ENCODE measurements at regions not wholly inside any gene's neighbourhood (a gene's known extent, or its start where the extent isn't known, plus 50 kb on each side); places are given as distances from the start of the nearest gene placed in this dataset.

DNA sequence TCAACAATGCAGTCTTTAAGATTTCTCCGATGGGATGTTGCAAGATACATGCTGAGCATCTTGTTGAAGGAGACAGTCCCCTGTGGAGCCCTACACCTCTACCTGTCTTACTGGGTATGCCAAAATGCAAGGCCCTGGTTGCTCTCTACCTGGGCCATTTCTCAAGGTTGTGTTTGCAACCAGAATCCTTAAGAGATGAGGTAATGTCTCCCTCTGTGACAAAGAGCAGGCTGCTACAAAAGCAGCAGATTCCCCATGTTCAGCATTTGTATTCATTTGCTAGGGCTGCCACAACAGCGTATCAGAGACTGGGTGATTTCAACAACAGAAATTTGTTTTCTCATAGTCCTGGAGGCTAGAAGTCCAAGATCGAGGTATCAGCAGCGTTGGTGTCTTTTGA is 138.4 kb upstream of the RPS23 start:
- Histone ChIP-seq H3K9me3 (ENCODE audit: insufficient read depth, low read length, severe bottlenecking) (no peaks in the 10 kb centered on the region), H3K4me2 (ENCODE audit: insufficient read depth, low read length) (no peak overlapping the region), H3K4me3 (ENCODE audit: low read depth in 1 of 2, low read length in 2 of 2) (no peak overlapping the region), H3K27me3 (ENCODE audit: insufficient read depth, low read length, poor library complexity) (no peaks in the 10 kb centered on the region), H3K4me1 (ENCODE audit: insufficient read depth, low read length) (peaks cover 58% of the 10 kb centered on the region), H3K36me3 (ENCODE audit: insufficient read depth, low read length) (no peaks in the 10 kb centered on the region), H3K27ac (ENCODE audit: low read length) (no peak overlapping the region), H3K79me2 (ENCODE audit: insufficient read depth, low read length) (no peaks in the 10 kb centered on the region), H3K9ac (ENCODE audit: low read depth, low read length) (no peak overlapping the region), H4K20me1 (ENCODE audit: insufficient read depth, low read length) (no peaks in the 10 kb centered on the region), H2AFZ (ENCODE audit: low read depth, low read length) (no peak overlapping the region)
- TF ChIP-seq, protein P1, sequence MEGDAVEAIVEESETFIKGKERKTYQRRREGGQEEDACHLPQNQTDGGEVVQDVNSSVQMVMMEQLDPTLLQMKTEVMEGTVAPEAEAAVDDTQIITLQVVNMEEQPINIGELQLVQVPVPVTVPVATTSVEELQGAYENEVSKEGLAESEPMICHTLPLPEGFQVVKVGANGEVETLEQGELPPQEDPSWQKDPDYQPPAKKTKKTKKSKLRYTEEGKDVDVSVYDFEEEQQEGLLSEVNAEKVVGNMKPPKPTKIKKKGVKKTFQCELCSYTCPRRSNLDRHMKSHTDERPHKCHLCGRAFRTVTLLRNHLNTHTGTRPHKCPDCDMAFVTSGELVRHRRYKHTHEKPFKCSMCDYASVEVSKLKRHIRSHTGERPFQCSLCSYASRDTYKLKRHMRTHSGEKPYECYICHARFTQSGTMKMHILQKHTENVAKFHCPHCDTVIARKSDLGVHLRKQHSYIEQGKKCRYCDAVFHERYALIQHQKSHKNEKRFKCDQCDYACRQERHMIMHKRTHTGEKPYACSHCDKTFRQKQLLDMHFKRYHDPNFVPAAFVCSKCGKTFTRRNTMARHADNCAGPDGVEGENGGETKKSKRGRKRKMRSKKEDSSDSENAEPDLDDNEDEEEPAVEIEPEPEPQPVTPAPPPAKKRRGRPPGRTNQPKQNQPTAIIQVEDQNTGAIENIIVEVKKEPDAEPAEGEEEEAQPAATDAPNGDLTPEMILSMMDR (IDR thresholded peaks at IDR 0.05; ENCODE audit: borderline replicate concordance, extremely low read depth, low read length, poor library complexity, severe bottlenecking) = no peak
- TF ChIP-seq EZH2 (IDR thresholded peaks at IDR 0.05; ENCODE audit: borderline replicate concordance, low read depth, low read length, severe bottlenecking) = no peak
- ATAC-seq (ENCODE audit: insufficient read depth, low read depth) (no peak), DNase-seq (no peak)

DNA sequence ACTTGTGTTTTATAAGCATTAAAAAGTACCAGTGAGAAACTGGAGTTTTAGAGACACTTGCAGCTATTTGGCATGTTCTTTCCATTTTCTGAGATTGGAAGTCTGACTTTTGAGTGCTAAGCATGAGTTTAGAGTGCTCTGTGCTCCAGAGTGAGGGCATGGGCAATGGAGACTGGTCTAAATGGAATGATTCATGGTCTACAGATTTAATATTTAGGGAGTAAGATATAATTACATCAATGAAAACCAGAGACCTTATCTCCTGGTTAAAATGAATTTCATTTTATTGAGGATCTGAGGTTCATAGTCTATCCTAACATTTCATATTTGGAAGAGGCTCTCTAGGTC is 135.9 kb upstream of the RPS23 start:
- Histone ChIP-seq H3K27me3 (ENCODE audit: insufficient read depth, low read length, poor library complexity) (no peaks in the 10 kb centered on the region), H3K27ac (ENCODE audit: low read length) (peak overlapping the region; percentile 69), H3K4me1 (ENCODE audit: insufficient read depth, low read length) (peaks cover 45% of the 10 kb centered on the region), H3K9me3 (ENCODE audit: insufficient read depth, low read length, severe bottlenecking) (no peaks in the 10 kb centered on the region), H3K9ac (ENCODE audit: low read depth, low read length) (peak overlapping the region; percentile 10; the same call in 1 of the 2 replicates), H4K20me1 (ENCODE audit: insufficient read depth, low read length) (no peaks in the 10 kb centered on the region), H2AFZ (ENCODE audit: low read depth, low read length) (no peak overlapping the region), H3K4me2 (ENCODE audit: insufficient read depth, low read length) (no peak overlapping the region), H3K4me3 (ENCODE audit: low read depth in 1 of 2, low read length in 2 of 2) (no peak overlapping the region), H3K36me3 (ENCODE audit: insufficient read depth, low read length) (no peaks in the 10 kb centered on the region), H3K79me2 (ENCODE audit: insufficient read depth, low read length) (no peaks in the 10 kb centered on the region)
- DNase-seq (no peak), ATAC-seq (ENCODE audit: insufficient read depth, low read depth) (peak; percentile 28; the same call in 2 of the 3 replicates)
- TF ChIP-seq, protein P1 (IDR thresholded peaks at IDR 0.05; ENCODE audit: borderline replicate concordance, extremely low read depth, low read length, poor library complexity, severe bottlenecking) = no peak
- TF ChIP-seq EZH2 (IDR thresholded peaks at IDR 0.05; ENCODE audit: borderline replicate concordance, low read depth, low read length, severe bottlenecking) = no peak

DNA sequence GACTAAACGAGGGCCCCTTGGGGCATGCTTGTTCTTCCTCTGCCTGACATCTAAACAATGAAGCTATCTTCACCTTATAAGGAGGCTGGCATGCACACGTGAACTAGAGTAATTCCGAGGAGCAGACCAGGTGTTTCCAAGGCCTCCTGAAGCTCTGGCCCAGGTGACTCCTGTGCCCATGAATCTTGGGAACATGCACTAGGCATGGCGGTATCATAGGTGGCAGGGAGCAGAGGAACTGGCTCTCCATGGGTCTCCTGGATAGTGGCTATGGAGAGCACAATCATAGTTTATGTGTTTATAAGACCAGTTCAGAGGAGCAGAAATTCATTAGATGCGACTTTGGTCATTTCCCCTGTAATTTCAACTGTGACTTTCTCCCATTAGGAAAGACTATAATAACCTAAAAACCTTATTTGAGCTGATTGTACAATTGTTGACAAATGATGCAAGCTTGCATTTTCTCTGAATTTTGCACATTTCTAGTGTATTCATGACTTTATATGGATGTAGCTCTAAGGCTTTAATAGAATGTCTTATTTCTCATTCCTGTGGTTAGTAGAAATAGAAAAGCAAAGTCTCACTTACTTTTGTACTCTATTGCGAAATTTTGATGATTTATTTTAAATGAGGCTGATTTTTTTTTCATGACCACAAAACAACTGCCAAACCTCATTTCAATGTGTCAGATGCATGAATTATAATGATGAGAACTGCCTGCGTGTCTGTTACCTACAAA is 135.3 kb upstream of the RPS23 start:
- H2AFZ ChIP-seq (ENCODE audit: low read depth, low read length) = no peak overlapping the region
- no peak overlapping the region for H3K4me2 ChIP-seq (ENCODE audit: insufficient read depth, low read length)
- H3K9ac ChIP-seq (ENCODE audit: low read depth, low read length) = peak overlapping the region; percentile 10; the same call in 1 of the 2 replicates
- peak; percentile 62 for ATAC-seq (ENCODE audit: insufficient read depth, low read depth)
- no peak overlapping the region for H3K4me3 ChIP-seq (ENCODE audit: low read depth in 1 of 2, low read length in 2 of 2)
- peak overlapping the region; percentile 69 for H3K27ac ChIP-seq (ENCODE audit: low read length)
- no peak for DNase-seq
- no peaks in the 10 kb centered on the region for H3K9me3 ChIP-seq (ENCODE audit: insufficient read depth, low read length, severe bottlenecking)
- H3K36me3 ChIP-seq (ENCODE audit: insufficient read depth, low read length) = no peaks in the 10 kb centered on the region
- TF ChIP-seq, protein P1 (IDR thresholded peaks at IDR 0.05; ENCODE audit: borderline replicate concordance, extremely low read depth, low read length, poor library complexity, severe bottlenecking) = no peak
- no peak for TF ChIP-seq EZH2 (IDR thresholded peaks at IDR 0.05; ENCODE audit: borderline replicate concordance, low read depth, low read length, severe bottlenecking)
- H3K4me1 ChIP-seq (ENCODE audit: insufficient read depth, low read length) = peaks cover 40% of the 10 kb centered on the region
- no peaks in the 10 kb centered on the region for H3K79me2 ChIP-seq (ENCODE audit: insufficient read depth, low read length)
- H3K27me3 ChIP-seq (ENCODE audit: insufficient read depth, low read length, poor library complexity) = no peaks in the 10 kb centered on the region
- H4K20me1 ChIP-seq (ENCODE audit: insufficient read depth, low read length) = no peaks in the 10 kb centered on the region

Data from DND-41 (cell line).